GM13977 (cell line): ENCODE measurements at regions not wholly inside any gene's neighbourhood (a gene's known extent, or its start where the extent isn't known, plus 50 kb on each side); places are given as distances from the start of the nearest gene placed in this dataset.

Source experiments
- DNase-seq: peaks from one replicate; pipeline ENCODE4 v3.0.0; 2012; ENCODE audit warnings: low spot score
- CTCF ChIP-seq: IDR thresholded peaks from 2 replicates; pipeline ENCODE4 v1.5.1; 2012; ENCODE audit warnings: mild to moderate bottlenecking, control low read depth; ENCODE audit not compliant: insufficient read depth; ENCODE audit errors: extremely low read depth, missing control alignments
- in situ Hi-C: fragments of 300-500 bp; cut with MboI; formaldehyde crosslinking; loops from one replicate; pipeline ENCODE4 v1.12.0; 2022; ENCODE audit warnings: low sequenced_read_pairs, low pct_unique_long_range_greater_than_20kb, mixed read lengths, inconsistent platforms; ENCODE audit not compliant: unreplicated experiment

GRCh38 chr7:13286916-13287315, 599.5 kb downstream of the ARL4A start:
- no peak for DNase-seq
- in situ Hi-C loops: loop anchor here (25.0 kb wide), 1 partner anchor 1400 kb away; no protein-coding TSS in a partner anchor
- TF ChIP-seq CTCF: no peak

- in situ Hi-C loops: loop anchor here (25.0 kb wide), 1 partner anchor 1399 kb away; no protein-coding TSS in a partner anchor
- TF ChIP-seq CTCF: no peak
- DNase-seq: no peak
Observed at GRCh38 chr7:13288516-13288915, 601.1 kb downstream of the ARL4A start.

GRCh38 chr7:13290975-13291374, 603.5 kb downstream of the ARL4A start:
- no peak for TF ChIP-seq CTCF
- in situ Hi-C loops: loop anchor here (25.0 kb wide), 1 partner anchor 1396 kb away; no protein-coding TSS in a partner anchor
- DNase-seq: no peak

GRCh38 chr7:13293264-13294002, 606.0 kb downstream of the ARL4A start:
- in situ Hi-C loops: loop anchor here (25.0 kb wide), 1 partner anchor 1394 kb away; no protein-coding TSS in a partner anchor
- no peak for DNase-seq
- TF ChIP-seq CTCF: no peak

GRCh38 chr7:13307040-13307439, 619.6 kb downstream of the ARL4A start:
- no peak for TF ChIP-seq CTCF
- no peak for DNase-seq
- in situ Hi-C loops: no loop called here

- in situ Hi-C loops: no loop called here
- no peak for TF ChIP-seq CTCF
- DNase-seq: no peak
Observed at GRCh38 chr7:13308423-13308822, 621.0 kb downstream of the ARL4A start.
